SK-N-SH (cell line): ENCODE measurements at regions not wholly inside any gene's neighbourhood (a gene's known extent, or its start where the extent isn't known, plus 50 kb on each side); places are given as distances from the start of the nearest gene placed in this dataset.

ENCODE experiments used
- CTCF ChIP-seq: fragments of 200-600 bp; sonication (generic); IDR thresholded peaks from 2 replicates; pipeline ENCODE4 v1.6.1; 2017; ENCODE audit warnings: antibody characterized with exemption, mild to moderate bottlenecking, moderate library complexity
- EP300 ChIP-seq, 2 experiments: IDR thresholded peaks; 2 replicates each; pipeline versions ENCODE4 v1.4.0 to v1.6.1; 2012; ENCODE audit warnings: borderline replicate concordance in 1 of 2, low read depth in 1 of 2, low read length in 1 of 2
- GABPA ChIP-seq: IDR thresholded peaks from 2 replicates; pipeline ENCODE4 v1.4.0; 2012; ENCODE audit warnings: low read depth, mild to moderate bottlenecking
- JUND ChIP-seq: IDR thresholded peaks from 2 replicates; pipeline ENCODE4 v1.4.0; 2012
- MAX ChIP-seq: IDR thresholded peaks from 2 replicates; pipeline ENCODE4 v1.4.0; 2012; ENCODE audit warnings: low read depth
- MEF2A ChIP-seq: IDR thresholded peaks from 2 replicates; pipeline ENCODE4 v1.4.0; 2012; ENCODE audit warnings: low read depth, borderline replicate concordance
- RFX5 ChIP-seq: IDR thresholded peaks from 2 replicates; pipeline ENCODE4 v1.6.1; 2012; ENCODE audit warnings: mild to moderate bottlenecking, improper control_type of control experiment, low read length
- SIN3A ChIP-seq: IDR thresholded peaks from 2 replicates; pipeline ENCODE4 v1.6.1; 2012; ENCODE audit warnings: low read depth, mild to moderate bottlenecking, low read length, moderate library complexity, borderline replicate concordance
- SMC3 ChIP-seq: IDR thresholded peaks from 2 replicates; pipeline ENCODE4 v1.6.1; 2012; ENCODE audit warnings: low read depth, low read length, improper control_type of control experiment
- TAF1 ChIP-seq: IDR thresholded peaks from 2 replicates; pipeline ENCODE4 v1.6.1; 2012; ENCODE audit warnings: low read depth, mild to moderate bottlenecking, low read length, moderate library complexity, borderline replicate concordance
- USF2 ChIP-seq: fragments of 150-350 bp; IDR thresholded peaks from 2 replicates; pipeline ENCODE4 v1.6.1; 2017; ENCODE audit warnings: antibody characterized with exemption, low read length, low read depth, borderline replicate concordance

GRCh38 chr11:38130514-38130913 lies 1532.5 kb upstream of the RAG2 start:
- TF ChIP-seq CTCF = no peak
- TF ChIP-seq SMC3 = no peak
- TF ChIP-seq TAF1 = no peak
- TF ChIP-seq EP300 (IDR thresholded peaks at IDR 0.05; ENCODE audit: borderline replicate concordance in 1 of 2, low read depth in 1 of 2, low read length in 1 of 2) = no peak
- no peak for TF ChIP-seq GABPA
- TF ChIP-seq SIN3A = no peak
- TF ChIP-seq JUND = no peak
- TF ChIP-seq MEF2A = no peak
- TF ChIP-seq USF2 = no peak
- no peak for TF ChIP-seq RFX5
- no peak for TF ChIP-seq MAX
